ENCODE measurements at regions not wholly inside any gene's neighbourhood (a gene's known extent, or its start where the extent isn't known, plus 50 kb on each side); places are given as distances from the start of the nearest gene placed in this dataset.

GRCh38 chr11:96960476-96960875, 570.7 kb downstream of the JRKL start:
- no peaks in the 10 kb centered on the region for H3K27me3 ChIP-seq (replicated peaks; ENCODE audit: insufficient read depth, low read depth, low read length, poor library complexity)
- no peak overlapping the region for H3K27ac ChIP-seq (ENCODE audit: low read depth, low read length, poor library complexity, severe bottlenecking)
- ChIA-PET CTCF (no interaction called here), POLR2A (ENCODE audit: low non-redundant PET) (no interaction called here)
- no peaks in the 10 kb centered on the region for H3K9me3 ChIP-seq (ENCODE audit: low read depth, low read length, poor library complexity, severe bottlenecking)
- no peaks in the 10 kb centered on the region for H3K4me1 ChIP-seq (ENCODE audit: insufficient read depth, low read length, poor library complexity, severe bottlenecking)
- no peak overlapping the region for H3K4me3 ChIP-seq (ENCODE audit: low read depth, low read length, poor library complexity, severe bottlenecking)
- DNase-seq (ENCODE audit: low spot score) = no peak
- no peak for TF ChIP-seq EZH2 (IDR thresholded peaks at IDR 0.05; ENCODE audit: borderline replicate concordance, low read depth, low read length, poor library complexity, severe bottlenecking)
- TF ChIP-seq CTCF (conservative IDR thresholded peaks at IDR 0.05; ENCODE audit: low read depth, low read length) = no peak
- intact Hi-C loops (cut with micrococcal nuclease; ENCODE audit: unreplicated experiment) = no loop called here
- no TSS peak for BruUV-seq (replicated peaks)
- H3K36me3 ChIP-seq (ENCODE audit: insufficient read depth, low read length, poor library complexity, severe bottlenecking) = no peaks in the 10 kb centered on the region

- Histone ChIP-seq H3K27ac (ENCODE audit: low read depth, low read length, poor library complexity, severe bottlenecking) (no peak overlapping the region), H3K4me3 (ENCODE audit: low read depth, low read length, poor library complexity, severe bottlenecking) (no peak overlapping the region), H3K9me3 (ENCODE audit: low read depth, low read length, poor library complexity, severe bottlenecking) (no peaks in the 10 kb centered on the region), H3K36me3 (ENCODE audit: insufficient read depth, low read length, poor library complexity, severe bottlenecking) (no peaks in the 10 kb centered on the region), H3K4me1 (ENCODE audit: insufficient read depth, low read length, poor library complexity, severe bottlenecking) (no peaks in the 10 kb centered on the region), H3K27me3 (replicated peaks; ENCODE audit: insufficient read depth, low read depth, low read length, poor library complexity) (no peaks in the 10 kb centered on the region)
- intact Hi-C loops (cut with micrococcal nuclease; ENCODE audit: unreplicated experiment) = no loop called here
- no peak for DNase-seq (ENCODE audit: low spot score)
- ChIA-PET POLR2A (ENCODE audit: low non-redundant PET) (no interaction called here), CTCF (no interaction called here)
- TF ChIP-seq EZH2 (IDR thresholded peaks at IDR 0.05; ENCODE audit: borderline replicate concordance, low read depth, low read length, poor library complexity, severe bottlenecking) (no peak), CTCF (conservative IDR thresholded peaks at IDR 0.05; ENCODE audit: low read depth, low read length) (no peak)
- no TSS peak for BruUV-seq (replicated peaks)
Observed at GRCh38 chr11:96960926-96961325, 571.1 kb downstream of the JRKL start.

GRCh38 chr11:96961931-96962330, 572.1 kb downstream of the JRKL start:
- intact Hi-C loops (cut with micrococcal nuclease; ENCODE audit: unreplicated experiment) = no loop called here
- POLR2A ChIA-PET (ENCODE audit: low non-redundant PET) = no interaction called here
- no TSS peak for BruUV-seq (replicated peaks)

More at GRCh38 chr11:96961931-96962330, 572.1 kb downstream of the JRKL start:
- H3K27ac ChIP-seq (ENCODE audit: low read depth, low read length, poor library complexity, severe bottlenecking) = no peak overlapping the region
- no peak for DNase-seq (ENCODE audit: low spot score)
- H3K36me3 ChIP-seq (ENCODE audit: insufficient read depth, low read length, poor library complexity, severe bottlenecking) = no peaks in the 10 kb centered on the region
- no peak for TF ChIP-seq EZH2 (IDR thresholded peaks at IDR 0.05; ENCODE audit: borderline replicate concordance, low read depth, low read length, poor library complexity, severe bottlenecking)
- TF ChIP-seq CTCF (conservative IDR thresholded peaks at IDR 0.05; ENCODE audit: low read depth, low read length) = no peak
- H3K27me3 ChIP-seq (replicated peaks; ENCODE audit: insufficient read depth, low read depth, low read length, poor library complexity) = no peaks in the 10 kb centered on the region
- no peak overlapping the region for H3K4me3 ChIP-seq (ENCODE audit: low read depth, low read length, poor library complexity, severe bottlenecking)
- no peaks in the 10 kb centered on the region for H3K9me3 ChIP-seq (ENCODE audit: low read depth, low read length, poor library complexity, severe bottlenecking)
- H3K4me1 ChIP-seq (ENCODE audit: insufficient read depth, low read length, poor library complexity, severe bottlenecking) = no peaks in the 10 kb centered on the region
- CTCF ChIA-PET = no interaction called here

Data from A673 (cell line).